ENCODE measurements at regions not wholly inside any gene's neighbourhood (a gene's known extent, or its start where the extent isn't known, plus 50 kb on each side); places are given as distances from the start of the nearest gene placed in this dataset.
A peak's percentile ranks its signal among the peaks of the same experiment; 100 is the strongest.

- DNase-seq = peak; percentile 15
Observed at GRCh38 chr10:131743190-131744151, 157.3 kb upstream of the PPP2R2D start.

GRCh38 chr10:131744346-131744745 is 156.5 kb upstream of the PPP2R2D start:
- no peak for DNase-seq

- DNase-seq = no peak
Observed at GRCh38 chr10:131745591-131745990, 155.2 kb upstream of the PPP2R2D start.

- no peak for DNase-seq
Observed at GRCh38 chr10:131746241-131746711, 154.5 kb upstream of the PPP2R2D start.

GRCh38 chr10:131746785-131747184 is 154.0 kb upstream of the PPP2R2D start:
- no peak for DNase-seq

- no peak for DNase-seq
Observed at GRCh38 chr10:131747251-131747650, 153.6 kb upstream of the PPP2R2D start.

- DNase-seq = no peak
Observed at GRCh38 chr10:131747791-131748190, 153.0 kb upstream of the PPP2R2D start.

GRCh38 chr10:131748191-131748590 is 152.6 kb upstream of the PPP2R2D start:
- no peak for DNase-seq

- no peak for DNase-seq
Observed at GRCh38 chr10:131748831-131749766, 151.7 kb upstream of the PPP2R2D start.

- DNase-seq = no peak
Observed at GRCh38 chr10:131749767-131750142, 151.1 kb upstream of the PPP2R2D start.

GRCh38 chr10:131750171-131750895 is 150.5 kb upstream of the PPP2R2D start:
- DNase-seq = no peak

- DNase-seq = no peak
Observed at GRCh38 chr10:131750973-131751826, 149.6 kb upstream of the PPP2R2D start.

- no peak for DNase-seq
Observed at GRCh38 chr10:131751827-131752775, 148.7 kb upstream of the PPP2R2D start.

GRCh38 chr10:131753336-131753735 is 147.5 kb upstream of the PPP2R2D start:
- DNase-seq = no peak

- DNase-seq = no peak
Observed at GRCh38 chr10:131755200-131755599, 145.6 kb upstream of the PPP2R2D start.

- no peak for DNase-seq
Observed at GRCh38 chr10:131757285-131758058, 143.3 kb upstream of the PPP2R2D start.

GRCh38 chr10:131758062-131758938 is 142.5 kb upstream of the PPP2R2D start:
- no peak for DNase-seq

- no peak for DNase-seq
Observed at GRCh38 chr10:131758939-131759301, 141.9 kb upstream of the PPP2R2D start.

- DNase-seq = no peak
Observed at GRCh38 chr10:131759347-131759746, 141.5 kb upstream of the PPP2R2D start.

All from activated CD4-positive, alpha-beta T cell treated with anti-CD3 and anti-CD28 coated beads, Interleukin-2, amount 50 U/mL, for 16 hours (primary cell).